AG10803 (cell line): ENCODE measurements at regions not wholly inside any gene's neighbourhood (a gene's known extent, or its start where the extent isn't known, plus 50 kb on each side); places are given as distances from the start of the nearest gene placed in this dataset.

Experiments used
- DNase-seq: peaks from one replicate; pipeline ENCODE4 v3.0.0; 2010; ENCODE audit warnings: low read depth
- H3K4me3 ChIP-seq: 2 replicates; pipeline ENCODE4 v1.5.1; 2011; ENCODE audit warnings: mild to moderate bottlenecking, low read length, control low read depth
- TF ChIP-seq, protein P1 (sequence below): conservative IDR thresholded peaks from 2 replicates; pipeline ENCODE4 v1.5.1; 2011; ENCODE audit warnings: mild to moderate bottlenecking, low read length, control low read depth, inconsistent platforms

DNA sequence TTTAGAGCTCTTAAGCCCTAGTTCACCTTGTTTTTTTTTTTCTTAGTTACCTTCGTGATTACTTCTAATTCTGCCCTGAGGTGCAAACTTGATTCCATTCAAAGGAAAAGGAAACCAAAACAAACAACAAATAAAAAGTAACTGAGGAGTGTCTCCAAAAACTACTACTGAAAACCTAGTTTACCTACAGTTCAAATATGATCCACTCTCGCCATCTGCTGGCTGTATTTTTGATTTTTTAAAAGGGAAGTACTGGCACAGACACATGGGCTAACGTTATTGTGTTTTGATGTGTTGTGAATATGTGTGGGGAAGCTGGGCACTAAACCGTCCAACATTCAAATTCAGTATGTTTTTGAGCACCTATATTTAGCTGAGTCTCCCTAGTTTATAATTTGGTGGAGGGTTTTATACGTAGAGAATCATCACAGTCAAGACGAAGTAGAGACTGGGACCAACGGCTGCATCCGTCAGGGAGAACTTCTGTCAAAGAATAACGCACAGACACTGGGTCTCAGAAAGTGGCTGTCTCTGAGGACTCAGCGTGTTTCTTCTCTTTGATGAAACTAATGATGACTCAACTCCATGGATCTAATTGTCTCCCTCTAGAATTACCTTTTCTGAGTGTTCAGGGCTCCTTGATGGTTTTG, 373.5 kb upstream of the BTBD3 start:
- peak overlapping the region; percentile 23; the same call in 1 of the 2 replicates for H3K4me3 ChIP-seq
- peak; percentile 63 for DNase-seq
- TF ChIP-seq, protein P1, sequence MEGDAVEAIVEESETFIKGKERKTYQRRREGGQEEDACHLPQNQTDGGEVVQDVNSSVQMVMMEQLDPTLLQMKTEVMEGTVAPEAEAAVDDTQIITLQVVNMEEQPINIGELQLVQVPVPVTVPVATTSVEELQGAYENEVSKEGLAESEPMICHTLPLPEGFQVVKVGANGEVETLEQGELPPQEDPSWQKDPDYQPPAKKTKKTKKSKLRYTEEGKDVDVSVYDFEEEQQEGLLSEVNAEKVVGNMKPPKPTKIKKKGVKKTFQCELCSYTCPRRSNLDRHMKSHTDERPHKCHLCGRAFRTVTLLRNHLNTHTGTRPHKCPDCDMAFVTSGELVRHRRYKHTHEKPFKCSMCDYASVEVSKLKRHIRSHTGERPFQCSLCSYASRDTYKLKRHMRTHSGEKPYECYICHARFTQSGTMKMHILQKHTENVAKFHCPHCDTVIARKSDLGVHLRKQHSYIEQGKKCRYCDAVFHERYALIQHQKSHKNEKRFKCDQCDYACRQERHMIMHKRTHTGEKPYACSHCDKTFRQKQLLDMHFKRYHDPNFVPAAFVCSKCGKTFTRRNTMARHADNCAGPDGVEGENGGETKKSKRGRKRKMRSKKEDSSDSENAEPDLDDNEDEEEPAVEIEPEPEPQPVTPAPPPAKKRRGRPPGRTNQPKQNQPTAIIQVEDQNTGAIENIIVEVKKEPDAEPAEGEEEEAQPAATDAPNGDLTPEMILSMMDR, result peak; percentile 69

DNA sequence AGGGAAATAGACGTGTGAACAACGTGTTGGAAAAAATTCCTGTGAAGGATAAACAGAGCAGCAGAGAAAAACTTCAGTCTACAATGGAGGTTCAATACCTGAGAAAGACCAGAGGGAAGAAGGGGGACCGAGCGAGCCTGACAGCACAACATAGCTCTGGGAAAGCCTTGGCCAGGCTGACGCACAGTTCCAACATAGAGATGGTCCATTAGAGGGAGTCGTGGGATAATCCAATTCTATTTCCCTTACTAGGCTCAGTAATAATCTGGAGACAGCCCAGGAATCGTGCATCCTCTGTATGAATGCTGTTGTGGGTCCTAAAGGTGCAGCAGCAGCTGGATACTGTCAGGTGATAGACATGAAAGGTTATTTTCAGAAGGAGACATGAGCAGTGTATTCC, 370.8 kb upstream of the BTBD3 start:
- DNase-seq, result no peak
- no peak overlapping the region for H3K4me3 ChIP-seq
- TF ChIP-seq, protein P1, result no peak

DNA sequence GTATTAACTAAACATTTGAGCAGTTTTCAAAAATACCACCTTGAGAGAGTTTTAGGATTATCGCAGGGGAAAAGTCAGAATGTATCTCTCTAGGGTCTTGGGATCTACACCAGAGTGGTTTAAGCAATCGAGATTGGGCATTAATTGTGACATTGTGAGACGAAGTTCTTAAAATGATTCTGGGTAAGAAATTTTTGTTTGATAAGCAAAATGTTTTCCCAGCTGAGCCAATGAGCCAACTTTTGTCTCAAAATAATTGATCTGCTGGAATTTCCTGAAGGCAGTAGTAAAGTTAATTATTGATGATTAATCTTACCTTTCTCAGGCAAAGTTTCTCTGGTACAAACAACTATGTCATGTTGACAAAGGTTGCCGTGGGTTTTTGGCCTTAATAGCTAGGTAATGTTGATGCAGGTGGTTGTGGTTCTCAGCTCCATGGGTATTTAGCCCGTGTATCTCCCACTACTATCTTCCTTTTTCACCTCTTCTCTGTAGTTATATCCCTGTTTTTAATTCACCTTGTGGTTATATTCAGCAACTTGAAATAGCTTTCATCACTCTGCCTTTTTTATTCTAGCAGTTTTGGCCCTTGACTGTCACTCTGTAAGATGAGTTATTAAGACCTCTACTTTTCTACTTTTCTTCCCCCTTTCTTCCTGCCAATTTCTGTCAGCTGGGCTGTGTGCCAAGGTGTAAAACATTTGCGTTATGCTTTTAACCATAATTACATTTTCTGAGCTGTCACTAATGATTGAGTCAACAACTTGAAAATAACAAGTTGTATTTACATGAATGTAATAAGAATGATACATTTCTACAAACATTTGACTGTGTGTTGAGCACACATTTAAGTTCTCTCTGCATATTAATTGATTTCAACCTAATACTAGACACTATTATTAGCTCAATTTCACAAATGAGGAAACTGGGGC, 368.3 kb upstream of the BTBD3 start:
- no peak overlapping the region for H3K4me3 ChIP-seq
- no peak for DNase-seq
- TF ChIP-seq, protein P1, result no peak

DNA sequence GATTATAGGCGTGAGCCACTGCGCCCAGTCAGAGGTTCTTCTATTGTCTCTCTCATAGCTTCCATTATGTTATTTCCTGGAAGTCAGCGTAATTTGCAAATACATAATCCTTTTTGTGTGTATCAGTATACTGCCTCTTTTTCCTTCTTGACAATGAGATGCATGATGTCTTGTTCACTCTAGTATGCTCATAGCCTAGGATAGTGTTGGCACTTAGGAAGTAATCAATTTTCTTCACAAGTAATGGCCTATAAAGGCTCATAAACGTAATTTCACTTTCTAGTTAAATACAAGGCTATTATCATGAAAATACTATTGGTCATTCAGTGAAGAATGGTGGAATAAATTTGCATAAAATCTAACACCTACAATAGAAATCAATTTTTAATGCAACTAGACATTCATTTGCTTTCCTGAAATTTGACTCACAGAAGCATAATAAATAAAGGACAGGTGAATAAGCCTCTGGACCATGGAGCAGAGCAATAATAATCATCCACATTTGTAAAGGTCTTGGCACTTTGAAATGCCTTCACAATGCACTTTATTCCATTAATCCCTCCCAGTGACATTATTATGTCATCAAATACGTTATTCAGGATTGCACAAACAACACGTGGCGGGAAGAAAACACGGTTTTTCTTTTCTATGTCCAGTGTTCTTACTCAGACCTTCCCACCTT, 366.9 kb upstream of the BTBD3 start:
- TF ChIP-seq, protein P1, result no peak
- no peak overlapping the region for H3K4me3 ChIP-seq
- DNase-seq, result no peak

DNA sequence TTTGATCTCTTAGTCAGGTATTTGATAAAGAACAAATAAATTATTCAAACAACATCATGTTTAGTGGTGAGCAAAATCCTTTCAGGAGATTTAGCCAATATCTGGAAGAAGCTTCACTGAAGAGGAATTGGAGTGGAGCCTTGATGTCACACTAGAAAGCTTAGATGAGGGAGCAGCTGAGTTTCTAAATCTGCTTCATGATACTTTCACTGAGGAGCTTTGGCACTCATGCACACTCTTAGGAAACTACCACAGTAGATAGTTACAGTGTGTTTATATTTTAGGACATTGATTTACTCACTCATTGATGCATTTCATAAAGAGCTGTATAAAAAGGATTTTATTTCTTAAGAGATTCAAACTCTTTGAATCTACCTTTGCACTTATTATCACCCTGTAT, 366.2 kb upstream of the BTBD3 start:
- TF ChIP-seq, protein P1, result no peak
- no peak for DNase-seq
- H3K4me3 ChIP-seq, result no peak overlapping the region

DNA sequence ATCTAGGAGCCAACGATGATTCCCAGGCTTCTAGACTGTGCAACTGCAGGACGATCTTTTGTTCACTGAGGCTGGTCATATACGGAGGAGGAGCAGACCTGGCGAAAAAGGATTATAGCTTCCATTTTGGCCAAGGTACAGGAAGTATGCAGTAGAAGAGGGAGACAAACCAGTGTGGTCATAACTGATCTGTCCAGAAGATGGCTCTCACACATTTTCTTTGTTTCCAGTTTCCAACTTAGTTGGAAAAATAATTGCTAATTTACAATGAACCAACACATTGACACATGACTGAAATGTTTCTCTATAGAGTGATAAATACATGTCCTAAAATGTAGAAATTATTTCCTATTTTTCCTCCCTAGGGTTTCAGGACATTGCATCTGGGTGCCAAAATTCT, 364.1 kb upstream of the BTBD3 start:
- DNase-seq, result peak; percentile 4
- TF ChIP-seq, protein P1, result peak; percentile 44
- no peak overlapping the region for H3K4me3 ChIP-seq
